ENCODE measurements at regions not wholly inside any gene's neighbourhood (a gene's known extent, or its start where the extent isn't known, plus 50 kb on each side); places are given as distances from the start of the nearest gene placed in this dataset.

DNA sequence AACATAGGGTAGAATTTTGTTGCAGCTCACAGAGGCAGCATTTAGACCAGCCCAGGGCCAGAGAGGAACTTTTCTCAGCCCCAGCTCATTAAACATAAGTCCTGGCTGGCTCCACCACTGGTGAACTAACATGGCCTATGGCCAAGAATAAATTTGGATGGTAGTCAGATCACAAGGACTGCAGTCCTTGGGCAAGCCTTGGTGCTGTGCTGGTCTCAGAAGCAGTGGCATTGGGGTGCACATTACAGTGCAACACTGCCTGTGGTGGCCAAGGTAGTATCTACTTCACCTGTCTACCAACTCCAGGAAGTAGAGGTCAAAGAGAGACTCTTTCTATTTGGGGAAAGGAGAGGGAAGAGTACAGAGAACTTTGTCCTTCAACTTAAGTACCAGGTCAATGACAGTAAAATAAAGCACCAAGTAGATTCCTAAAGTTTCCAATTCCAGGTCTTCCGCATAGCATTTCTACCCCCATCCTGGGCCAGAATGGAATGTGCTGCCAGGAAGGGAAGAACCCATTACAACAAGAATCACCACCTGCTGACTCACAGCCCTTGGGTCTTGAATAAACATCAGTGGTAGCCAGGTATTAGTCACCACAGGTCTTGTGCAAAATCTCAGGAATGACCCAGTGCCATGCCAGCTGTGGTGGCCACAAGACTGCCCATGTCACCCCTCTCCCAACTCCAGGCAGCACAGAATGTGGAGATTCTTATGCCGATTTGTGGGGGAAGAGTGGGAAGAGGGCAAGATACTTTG lies 155.4 kb upstream of the FSIP2 start:
- TF ChIP-seq, protein P1, sequence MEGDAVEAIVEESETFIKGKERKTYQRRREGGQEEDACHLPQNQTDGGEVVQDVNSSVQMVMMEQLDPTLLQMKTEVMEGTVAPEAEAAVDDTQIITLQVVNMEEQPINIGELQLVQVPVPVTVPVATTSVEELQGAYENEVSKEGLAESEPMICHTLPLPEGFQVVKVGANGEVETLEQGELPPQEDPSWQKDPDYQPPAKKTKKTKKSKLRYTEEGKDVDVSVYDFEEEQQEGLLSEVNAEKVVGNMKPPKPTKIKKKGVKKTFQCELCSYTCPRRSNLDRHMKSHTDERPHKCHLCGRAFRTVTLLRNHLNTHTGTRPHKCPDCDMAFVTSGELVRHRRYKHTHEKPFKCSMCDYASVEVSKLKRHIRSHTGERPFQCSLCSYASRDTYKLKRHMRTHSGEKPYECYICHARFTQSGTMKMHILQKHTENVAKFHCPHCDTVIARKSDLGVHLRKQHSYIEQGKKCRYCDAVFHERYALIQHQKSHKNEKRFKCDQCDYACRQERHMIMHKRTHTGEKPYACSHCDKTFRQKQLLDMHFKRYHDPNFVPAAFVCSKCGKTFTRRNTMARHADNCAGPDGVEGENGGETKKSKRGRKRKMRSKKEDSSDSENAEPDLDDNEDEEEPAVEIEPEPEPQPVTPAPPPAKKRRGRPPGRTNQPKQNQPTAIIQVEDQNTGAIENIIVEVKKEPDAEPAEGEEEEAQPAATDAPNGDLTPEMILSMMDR (IDR thresholded peaks at IDR 0.05): no peak
- TF ChIP-seq POLR2A (IDR thresholded peaks at IDR 0.05): no peak
